HG03558 (cell line): ENCODE measurements at regions not wholly inside any gene's neighbourhood (a gene's known extent, or its start where the extent isn't known, plus 50 kb on each side); places are given as distances from the start of the nearest gene placed in this dataset.

Source experiments
- ATAC-seq: cut with Tn5 transposase; IDR thresholded peaks from one replicate; pipeline ENCODE4 v1.9.1; 2021; ENCODE audit warnings: moderate number of reproducible peaks; ENCODE audit not compliant: unreplicated experiment; ENCODE audit errors: extremely low read depth

DNA sequence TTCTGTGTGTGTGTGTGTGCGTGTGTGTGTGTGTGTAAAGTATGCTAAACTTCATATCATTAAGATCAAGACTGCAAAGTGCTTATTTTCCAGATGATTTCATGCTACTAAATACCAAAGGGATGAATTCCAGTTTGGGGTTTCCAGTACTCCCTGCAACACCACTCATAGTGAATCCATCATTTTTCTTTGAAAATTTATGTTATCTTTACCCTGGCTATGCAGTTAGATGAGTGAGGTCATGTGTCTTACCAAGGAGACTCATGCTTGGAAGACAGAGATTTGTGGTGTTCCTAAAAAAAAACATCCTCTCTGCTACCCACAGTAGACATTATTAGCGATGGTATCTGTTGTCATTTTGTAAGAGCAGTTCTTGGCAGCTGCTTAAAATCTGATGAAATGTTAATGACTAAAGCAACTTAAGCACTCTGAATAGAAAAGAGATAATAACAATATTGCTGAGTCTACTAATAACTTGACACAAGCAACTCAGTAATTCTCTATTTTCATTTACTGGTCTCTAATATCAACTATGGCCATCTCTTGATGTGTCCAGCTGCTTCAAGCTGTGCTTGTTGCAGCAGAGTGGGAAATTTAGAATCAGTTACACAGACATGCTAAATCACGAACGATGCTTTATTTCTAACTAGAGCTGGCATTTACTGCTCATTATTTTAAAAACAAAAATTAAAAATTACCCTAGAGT, 1953.0 kb upstream of the IGFBP7 start:
- no peak for ATAC-seq

GRCh38 chr4:59068722-59069418, 1958.7 kb upstream of the IGFBP7 start:
- no peak for ATAC-seq

DNA sequence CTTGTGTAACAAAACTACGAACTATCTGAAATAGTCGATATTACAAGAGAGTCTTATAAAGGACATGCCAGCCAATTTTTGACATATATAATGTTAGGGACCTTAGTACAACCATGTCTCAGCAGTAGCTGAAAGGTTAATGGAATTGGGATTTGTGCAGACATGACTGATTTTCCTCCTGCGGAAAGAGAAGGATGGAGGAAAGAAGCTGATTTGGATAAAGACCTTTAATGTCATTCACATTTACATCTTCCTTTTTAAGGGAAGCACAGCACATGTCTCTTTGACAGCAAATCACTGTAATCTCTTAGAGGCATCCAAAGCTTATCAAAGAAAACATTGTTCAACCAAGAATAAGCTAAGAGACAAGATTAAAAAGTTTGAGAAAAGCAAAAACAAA, 1976.2 kb upstream of the IGFBP7 start:
- no peak for ATAC-seq

- ATAC-seq: no peak
Observed at GRCh38 chr4:59091146-59092142, 1981.3 kb upstream of the IGFBP7 start.

DNA sequence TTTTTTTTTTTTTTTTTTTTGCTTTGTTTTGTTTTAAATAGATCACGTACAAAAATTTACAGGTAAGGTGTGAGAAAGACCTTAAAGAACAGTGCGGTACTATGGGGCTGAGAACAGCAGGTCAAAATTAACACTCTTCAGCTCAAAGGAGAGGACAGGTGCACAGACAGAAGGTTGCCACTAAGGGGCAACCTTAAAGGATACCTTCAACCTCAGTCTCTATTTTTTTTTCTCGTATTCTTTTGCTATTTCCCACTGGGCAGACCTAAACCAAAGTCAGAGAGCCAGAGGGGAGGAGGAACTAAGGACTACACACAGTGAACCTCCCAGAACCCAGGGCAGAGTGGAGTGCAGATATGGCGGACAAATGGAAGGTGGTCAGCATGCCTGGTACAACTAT, 1984.3 kb upstream of the IGFBP7 start:
- no peak for ATAC-seq

GRCh38 chr4:59102311-59102710, 1992.1 kb upstream of the IGFBP7 start:
- ATAC-seq: no peak

DNA sequence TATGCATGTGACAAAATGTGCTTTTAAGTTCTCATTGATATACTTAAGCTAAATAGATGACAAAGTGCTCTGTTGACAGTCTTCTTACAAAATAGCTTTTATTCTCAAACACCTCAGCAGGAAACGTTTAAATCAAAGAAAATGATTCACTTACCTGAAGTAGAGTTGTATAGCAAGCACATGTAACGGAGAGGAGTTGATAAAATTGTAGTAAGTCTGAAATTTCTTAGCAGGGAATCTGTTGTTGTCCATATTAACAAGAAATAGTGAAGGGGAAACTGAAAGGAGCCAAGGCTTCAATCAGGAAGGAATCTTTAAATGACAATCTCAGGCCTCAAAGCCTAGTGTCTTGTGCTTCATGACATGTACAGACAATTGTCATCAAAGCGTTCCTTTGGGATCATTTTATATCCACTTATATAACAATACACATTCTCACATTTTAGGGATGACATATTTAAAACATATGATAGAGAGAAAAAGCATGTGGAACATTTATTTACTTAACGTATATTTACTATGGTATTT, 2010.2 kb upstream of the IGFBP7 start:
- ATAC-seq: no peak

DNA sequence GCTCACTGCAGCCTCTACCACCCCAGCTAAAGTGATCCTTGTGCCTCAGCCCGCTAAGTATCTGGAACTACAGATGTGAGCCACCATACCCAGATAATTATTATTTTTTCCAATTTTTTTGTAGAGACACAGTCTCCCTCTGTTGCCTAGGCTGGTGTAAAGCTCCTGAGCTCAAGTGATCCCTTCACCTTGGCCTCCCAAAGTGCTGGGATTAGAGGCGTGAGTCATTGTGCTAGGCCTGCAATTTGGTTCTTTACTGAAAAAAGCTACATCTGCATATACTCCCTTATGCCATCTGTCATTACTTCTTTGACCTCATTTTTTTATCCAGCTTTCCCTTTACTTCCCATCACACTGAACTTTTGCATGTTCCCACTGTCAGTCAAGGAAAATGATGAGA, 2012.4 kb upstream of the IGFBP7 start:
- ATAC-seq: no peak

DNA sequence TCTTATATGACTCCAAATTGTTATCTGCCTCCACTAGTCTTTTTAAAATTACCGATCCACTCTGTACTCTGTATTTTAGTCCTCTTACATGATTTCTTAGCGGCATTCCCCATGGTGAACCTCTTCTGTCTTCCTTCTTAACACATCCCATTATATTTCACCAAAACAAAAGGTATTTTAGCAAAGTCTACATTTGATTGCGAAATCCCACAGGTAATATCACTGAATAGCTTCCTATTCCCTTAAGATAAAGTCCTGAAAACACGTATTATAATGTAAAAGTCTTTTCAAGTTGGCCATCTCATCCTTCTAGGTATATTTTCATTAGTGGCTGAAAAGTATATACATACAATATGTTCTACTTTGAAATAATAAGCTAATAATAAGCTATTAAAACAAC, 2016.0 kb upstream of the IGFBP7 start:
- ATAC-seq: no peak

- no peak for ATAC-seq
Observed at GRCh38 chr4:59127006-59127405, 2016.8 kb upstream of the IGFBP7 start.

DNA sequence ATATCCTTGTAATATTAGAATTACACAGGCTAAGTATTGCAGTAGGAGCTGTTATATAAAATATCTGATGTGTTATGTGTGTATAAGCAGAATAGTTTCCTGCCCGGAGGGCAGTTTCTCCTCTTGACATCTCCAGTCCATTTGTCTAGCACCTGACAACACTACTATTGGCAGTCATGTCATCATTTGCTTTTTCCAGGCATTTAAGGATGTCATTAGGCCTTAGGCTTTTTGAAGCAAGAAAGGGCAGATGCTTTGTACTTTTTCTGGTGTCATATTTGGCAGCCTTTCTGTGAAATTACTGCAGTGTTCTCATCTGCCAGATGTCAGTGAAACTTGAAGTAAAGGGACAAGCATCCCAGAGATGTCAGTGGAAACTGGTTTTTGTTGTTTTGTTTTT, 2017.6 kb upstream of the IGFBP7 start:
- no peak for ATAC-seq

DNA sequence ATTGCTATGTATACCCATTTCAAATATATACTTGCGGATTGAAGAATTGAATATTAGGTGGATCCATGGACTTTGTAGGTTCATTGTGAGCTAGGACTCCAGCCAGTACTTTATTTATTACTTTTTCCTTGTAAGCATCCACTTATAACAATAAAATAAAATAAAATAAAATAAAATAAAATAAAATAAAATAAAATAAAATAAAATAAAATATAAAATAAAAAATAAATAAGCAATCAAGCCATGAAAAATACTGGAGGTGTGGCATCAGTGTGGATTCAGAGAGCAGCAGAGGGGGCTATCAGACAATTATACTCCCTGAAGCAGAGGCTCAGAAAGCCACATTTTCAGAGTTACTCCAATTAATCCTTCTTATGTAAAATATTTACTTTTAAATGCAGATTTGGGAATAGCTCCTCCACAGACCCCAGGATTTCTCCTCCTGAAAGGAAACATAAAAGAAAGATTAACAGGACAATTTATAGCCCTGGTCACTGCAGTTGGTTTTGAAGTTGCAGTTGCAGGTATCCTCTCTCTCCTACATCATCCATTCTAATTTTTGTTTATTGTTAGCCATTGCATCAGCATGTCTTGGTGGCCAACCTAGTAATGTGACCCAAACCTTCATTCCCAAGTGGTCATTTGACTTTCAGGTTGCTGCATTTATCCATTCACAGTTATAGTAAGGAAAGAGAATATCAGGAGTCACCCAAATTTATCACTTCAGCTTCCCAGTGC, 2025.2 kb upstream of the IGFBP7 start:
- no peak for ATAC-seq

DNA sequence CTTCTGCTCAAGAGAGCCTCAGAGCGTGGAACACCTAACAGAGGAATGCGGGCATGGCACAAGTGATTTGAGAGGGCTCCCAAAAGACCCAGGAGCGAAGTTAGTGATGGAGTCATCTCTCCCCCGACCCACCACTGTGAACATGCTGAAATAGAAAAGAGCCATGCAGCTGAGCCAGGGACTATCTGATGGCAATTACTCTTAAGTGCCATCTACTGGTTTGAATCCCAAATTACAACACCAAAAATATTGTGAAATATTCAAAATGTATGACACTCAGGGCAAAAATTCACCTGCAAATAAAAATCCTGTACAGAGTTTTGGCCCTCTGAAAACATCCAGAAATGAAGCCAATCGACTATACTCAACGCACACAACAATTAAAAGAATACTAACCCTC, 2038.9 kb upstream of the ADGRL3 start:
- no peak for ATAC-seq

GRCh38 chr4:59175617-59176016, 2024.5 kb upstream of the ADGRL3 start:
- no peak for ATAC-seq

- no peak for ATAC-seq
Observed at GRCh38 chr4:59179372-59179771, 2020.8 kb upstream of the ADGRL3 start.

DNA sequence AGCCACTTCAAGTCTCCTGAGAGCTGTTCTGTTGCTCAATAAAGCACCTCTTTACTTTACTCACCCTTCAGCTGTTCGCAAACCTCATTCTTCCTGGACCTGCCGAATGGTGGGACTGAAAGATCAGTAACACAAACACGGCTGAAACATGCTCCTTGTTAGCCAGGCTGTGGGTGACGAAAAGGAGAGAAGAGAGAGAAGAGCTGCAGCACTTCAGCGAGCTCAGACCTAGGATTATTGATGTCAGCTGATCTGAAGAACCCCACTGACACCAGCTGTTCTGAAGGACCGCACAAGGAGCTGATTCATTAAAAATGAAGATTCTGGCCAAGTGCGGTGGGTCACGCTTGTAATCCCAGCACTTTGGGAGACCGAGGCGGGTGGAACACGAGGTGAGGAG, 2020.0 kb upstream of the ADGRL3 start:
- no peak for ATAC-seq

GRCh38 chr4:59180969-59181368, 2019.2 kb upstream of the ADGRL3 start:
- ATAC-seq: no peak

- ATAC-seq: no peak
Observed at GRCh38 chr4:59195839-59196238, 2004.3 kb upstream of the ADGRL3 start.

- no peak for ATAC-seq
Observed at GRCh38 chr4:59200992-59201391, 1999.1 kb upstream of the ADGRL3 start.
